ENCODE measurements at regions not wholly inside any gene's neighbourhood (a gene's known extent, or its start where the extent isn't known, plus 50 kb on each side); places are given as distances from the start of the nearest gene placed in this dataset.
"Not testable (repeated sequence)": the region's sequence is repeated elsewhere in the genome, so short reads cannot be mapped to it uniquely, and the experiment has no call there.

DNA sequence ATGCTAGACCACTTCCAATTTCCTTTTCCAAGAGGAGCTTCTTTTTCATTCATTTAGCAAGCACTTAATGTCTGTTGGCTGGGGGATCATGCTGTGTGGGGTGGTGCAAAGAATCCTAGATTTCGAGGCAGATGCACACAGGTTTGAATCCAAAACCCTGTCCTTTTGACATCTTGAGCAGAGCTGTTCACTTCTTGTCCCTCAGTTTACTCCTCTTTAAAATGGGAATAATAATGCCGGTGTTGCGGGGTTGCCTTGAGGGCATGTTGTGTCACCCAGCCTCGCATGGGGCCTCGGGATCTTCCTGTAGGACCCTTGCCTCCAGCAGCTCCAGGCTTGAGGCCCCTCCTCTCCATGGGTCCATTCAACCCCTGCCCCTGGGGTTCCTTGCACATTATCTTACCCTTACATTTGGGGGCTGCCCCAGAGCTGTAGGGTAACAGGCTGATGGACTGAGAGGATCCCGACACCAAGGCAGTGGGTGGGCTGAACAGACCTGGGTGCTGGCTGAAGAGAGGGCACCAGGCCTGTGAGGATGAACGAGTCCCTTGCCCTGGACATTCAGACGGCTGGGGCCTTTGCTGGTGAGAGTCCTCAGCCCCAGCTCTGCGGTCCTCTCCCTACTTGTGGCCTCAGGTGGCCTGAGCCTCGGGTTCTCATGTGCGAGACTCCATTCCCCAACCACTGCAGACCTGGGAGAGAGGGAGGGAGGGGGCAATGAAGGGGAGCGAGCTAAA, 145.8 kb downstream of the BARX1 start:
- no peak for DNase-seq

DNA sequence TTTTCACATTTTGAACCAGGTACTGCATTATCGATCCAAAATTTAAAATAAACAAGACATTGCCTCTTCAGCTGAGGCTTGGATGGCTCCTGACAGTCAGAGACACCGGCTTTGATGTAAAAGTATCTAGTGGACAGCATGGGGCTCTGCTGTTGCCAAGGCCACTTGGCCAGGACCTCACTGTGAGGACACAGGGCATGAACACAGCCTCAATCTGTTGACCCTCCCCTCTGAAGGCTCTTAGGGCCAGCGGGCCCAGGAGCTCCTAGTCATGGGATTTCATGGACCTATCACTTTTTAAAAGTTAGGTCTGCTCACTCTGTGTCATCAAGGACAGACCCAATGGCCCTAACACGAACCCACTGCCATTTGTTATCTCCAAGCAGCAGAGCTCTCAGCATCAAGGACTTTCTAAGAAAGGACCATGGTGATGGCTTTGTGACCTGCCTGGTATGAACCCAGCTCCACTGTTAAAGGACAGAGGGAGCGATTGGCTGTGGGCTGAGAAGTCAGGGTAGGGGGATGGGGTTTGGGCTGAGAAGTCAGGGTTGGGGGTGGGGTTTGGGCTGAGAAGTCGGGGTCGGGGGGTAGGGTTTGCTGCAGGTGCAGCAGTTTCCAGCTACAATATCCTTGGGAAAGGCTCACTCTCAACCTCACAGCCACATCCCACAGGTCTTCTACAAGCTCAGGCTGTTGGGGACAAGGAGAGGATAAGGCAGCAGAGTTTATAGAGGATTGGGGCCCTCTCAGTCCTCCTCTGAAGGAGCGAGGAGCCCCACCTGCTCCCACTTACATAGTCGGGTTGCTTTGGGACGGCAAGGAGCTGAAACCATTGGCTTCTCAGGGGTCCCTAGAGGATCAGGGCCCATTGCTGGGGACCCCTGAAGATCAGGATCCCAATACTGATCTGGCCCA, 146.8 kb downstream of the BARX1 start:
- no peak for DNase-seq

DNA sequence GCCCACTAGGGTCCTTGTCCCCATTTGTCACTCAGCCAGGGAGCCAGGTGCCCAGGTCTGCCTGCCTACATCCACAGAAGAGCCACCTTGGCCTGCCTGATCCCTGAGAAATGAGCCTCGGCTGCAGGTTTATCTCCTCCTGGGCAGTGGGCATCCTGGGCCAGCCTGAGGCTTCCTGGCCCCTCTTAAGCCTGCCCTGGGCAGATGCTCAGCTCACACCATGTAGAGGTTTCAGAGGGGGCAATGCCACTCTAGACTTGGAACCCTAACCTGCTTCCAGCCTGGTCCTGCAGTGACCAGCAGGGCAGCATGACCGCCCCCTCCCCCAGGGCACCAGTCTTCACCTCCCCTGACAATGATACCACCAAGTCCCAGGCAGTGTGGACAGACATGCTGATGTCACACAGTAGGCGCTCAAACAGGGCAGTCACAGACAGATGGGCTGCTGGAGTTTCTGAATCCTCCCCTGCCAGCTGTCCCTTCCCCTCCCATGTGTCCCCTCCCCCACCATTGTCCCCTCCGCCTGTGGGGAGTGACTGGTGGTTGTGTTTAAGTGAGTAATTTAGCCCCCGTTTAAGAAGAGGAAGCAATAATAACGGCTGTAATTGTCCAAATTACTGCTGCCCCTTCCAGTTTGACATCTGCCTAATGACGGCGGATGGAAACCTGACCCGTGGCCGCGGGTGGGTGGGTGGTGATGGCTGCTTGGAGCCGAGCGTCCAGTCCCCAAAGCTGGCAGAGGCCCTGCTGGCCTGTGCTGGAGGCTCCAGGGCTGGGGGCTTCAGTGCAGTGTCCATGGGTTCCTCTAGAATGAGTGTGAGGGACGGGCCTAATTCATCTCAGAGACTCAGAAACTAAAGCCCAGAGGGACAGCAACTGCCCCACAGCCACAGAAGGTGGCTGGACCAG, 147.7 kb downstream of the BARX1 start:
- DNase-seq = no peak

DNA sequence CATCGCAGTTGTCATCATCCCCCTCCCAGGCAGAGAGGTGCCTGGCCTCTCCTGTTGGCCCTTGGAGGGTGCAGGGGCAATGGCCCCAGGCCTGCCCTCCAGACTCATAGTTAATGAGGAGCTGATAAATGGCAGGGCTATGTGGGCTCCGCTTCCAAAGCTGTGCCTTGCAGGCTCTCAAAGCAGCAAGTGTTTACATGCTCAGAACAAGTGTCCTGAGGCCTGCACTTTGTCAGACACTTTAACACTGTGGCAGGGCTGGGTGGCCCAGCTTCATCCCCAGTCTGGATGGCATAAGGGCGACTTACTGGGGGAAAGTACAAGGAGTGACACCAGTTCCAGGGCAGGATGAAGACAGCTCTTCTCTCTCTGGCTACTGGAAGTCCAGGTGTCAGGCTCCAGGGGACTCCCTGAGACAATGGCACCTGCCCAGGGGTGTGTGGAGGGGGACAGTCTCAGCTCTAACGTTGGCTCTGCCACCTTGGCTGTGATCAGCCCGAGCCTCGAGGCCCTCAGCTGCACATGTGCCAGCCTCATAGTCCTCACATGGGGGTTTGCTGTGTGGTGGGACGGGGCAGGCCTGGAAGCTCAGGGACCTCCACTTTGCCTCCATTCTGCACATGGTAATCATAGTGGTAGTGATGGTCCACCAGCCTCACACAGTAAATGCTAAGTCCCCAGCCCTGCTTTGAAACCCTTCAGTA, 153.4 kb downstream of the BARX1 start:
- no peak for DNase-seq

DNA sequence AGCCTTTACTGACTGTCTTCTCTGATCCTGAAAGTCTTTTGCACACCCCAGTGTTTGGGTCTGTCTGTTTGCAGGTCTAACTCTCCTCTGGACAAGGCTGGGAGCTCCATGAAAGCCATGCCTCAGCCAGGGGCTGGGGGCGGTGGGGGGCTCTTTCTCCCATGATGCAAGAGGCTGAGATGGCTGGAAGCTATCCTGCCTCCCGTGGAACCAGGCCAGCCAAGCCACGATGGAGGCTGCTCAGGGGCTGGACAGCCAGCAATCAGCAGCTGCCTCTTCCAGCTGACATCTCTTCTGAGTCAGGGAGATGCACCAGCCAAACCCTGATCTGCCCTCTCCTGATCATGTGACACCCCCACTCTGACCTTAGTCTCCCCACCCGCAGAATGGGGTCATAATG, 154.0 kb downstream of the BARX1 start:
- no peak for DNase-seq

DNA sequence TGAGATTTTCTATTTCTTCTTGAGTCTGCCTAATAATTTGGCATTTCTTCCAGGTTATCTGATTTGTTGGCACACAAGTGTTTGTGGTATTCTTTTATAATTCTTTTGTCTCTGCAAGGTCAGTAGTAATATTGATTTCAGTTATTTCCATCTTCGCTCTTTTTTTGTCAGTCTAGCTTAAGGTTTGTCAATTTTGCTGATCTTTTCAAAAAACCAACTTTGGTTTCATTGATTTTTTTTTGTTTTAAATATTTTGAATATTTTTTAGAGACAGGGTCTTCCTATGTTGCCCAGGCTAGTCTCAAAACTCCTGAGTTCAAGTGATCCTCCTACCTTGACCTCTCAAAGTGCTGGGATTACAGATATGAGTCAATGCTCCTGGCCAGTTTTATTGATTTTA, 162.8 kb downstream of the BARX1 start:
- DNase-seq = no peak

DNA sequence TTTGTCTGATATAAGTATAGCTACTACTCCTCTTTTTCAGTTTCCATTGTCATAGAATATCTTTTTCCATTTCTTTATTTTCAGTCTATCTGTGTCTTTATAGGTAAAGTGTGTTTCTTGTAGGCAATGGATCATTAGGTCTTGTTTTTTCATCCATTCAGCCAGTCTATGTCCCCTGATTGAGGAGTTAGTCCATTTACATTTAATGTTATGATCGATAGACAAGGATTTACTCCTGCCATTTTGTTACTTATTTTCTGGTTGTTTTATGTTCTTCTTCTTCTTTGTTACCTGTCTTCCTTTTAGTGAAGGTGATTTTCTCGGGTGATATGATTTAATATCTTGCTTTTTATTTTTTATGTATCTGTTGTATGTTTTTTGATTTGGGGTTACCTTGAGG, 169.0 kb downstream of the BARX1 start:
- no peak for DNase-seq

DNA sequence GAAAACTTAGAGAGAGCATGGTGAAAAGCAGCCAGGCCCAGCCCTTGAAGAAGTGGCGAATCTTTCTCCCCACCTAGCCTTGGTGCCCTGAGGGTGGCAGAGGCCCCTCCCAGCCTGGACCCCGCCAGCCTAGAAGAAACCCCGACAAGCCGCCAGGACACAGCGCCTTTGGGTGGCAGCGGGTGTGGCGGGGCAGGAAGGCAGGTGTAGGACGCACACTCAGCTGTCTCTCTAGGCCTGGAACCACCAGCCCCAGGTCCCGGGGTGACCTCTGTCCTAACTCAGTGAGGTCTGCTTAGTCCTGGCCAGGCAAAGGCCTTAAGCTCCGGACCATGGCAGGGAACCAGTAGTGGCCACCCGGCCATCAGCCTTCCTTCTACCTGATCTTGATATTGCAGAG, 178.3 kb downstream of the BARX1 start:
- DNase-seq = no peak

DNA sequence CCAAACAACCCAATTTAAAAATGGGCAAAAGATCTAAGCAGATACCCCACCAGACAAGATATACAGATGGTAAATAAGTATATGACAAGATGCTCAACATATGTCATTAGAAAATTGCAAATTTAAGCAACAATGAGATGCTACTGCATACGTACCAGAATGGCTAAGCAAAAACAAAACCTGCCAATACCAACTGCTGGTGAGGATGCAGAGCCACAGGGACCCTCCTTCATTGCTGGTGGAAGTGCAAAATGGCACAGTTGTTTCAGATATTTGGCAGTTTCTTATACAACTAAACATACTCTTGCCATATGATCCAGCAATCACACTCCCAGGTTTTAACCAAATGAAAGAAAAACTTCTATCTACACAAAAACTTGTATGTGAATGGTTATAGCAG, 178.9 kb downstream of the BARX1 start:
- DNase-seq = no peak

DNA sequence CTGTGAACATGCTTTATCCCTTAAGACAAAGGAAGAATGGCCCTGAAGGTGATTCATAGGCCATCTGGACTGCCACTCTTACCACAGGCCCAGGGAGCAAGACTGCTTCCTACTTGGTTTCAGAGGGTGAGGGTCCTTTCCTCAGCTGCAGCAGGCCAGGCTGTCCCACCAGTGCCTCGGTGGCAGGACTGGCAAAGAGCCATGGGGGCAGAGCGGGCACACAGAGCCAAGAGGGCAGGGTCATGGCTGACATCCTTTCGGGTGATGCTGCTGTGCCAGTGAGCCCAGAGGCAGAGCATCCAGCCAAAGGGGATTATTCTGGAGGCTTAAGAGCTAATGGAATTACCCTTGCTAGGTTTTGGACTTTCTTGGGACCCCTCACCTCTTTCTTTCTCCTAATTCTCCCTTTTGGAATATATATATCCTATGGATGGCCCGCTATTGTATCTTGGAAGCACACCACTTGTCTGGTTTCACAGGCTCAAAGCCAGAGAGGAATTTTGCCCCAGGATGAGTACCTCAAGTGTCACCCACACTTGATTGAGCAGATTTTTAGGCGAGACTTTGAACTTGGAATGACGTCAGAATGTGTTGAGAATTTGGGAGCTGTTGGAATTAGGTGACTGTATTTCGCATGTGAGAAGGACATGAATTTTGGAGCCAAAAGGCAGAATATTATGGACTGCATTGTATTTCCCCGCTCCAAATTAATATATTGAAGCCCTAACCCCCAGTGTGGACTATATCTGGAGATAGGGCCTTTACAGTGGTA, 180.6 kb downstream of the BARX1 start:
- no peak for DNase-seq

DNA sequence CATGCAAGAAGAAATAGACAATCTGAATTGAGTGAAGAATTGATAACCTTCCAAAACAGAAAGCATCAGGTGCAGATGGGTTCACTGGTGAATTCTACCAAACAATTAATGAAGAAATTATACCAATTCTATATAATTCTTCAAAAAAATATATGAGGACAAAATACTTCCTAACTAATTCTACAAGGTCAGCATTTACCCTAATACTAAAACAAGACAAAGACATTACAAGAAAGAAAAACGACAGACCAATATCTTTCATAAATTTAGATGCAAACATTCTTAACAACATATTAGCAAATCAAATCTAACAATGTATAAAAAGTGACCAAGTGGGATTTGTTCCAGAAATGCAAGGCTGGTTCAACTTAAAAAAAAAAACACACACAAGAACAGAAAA, 183.9 kb downstream of the BARX1 start:
- no peak for DNase-seq

DNA sequence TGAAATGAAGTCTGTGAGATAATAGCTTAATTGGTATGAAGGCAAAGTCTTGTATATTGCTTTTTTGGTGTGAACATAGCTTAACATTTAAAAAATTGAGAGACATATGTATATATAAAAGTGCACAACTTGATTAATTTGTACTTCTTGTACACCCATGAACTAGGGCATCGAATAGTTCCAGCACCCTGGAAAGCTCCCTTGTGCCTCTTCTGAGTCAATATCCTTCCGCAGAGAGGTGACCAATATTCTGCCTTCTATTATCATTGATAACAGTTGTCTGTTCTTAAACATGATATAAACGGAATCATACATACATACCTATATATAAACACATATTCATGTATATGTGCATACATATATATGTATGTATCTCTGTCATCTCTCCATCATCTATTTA, 185.4 kb downstream of the PHF2 start:
- DNase-seq = no peak

DNA sequence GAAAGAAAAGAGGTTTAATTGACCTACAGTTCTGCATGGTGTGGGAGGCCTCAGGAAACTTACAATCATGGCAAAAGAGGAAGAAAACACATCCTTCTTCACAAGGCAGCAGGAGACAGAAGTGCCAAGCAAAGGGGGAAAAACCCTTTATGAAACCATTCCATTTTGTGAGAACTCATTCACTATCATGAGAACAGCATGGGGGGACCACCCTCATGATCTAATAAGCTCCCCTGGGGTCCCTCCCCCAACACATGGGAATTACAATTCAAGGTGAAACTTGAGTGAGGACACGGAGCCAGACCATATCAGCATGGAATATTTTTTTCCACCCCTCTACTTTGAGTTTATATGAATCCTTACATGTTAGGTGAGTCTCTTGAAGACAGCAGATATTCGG, 173.7 kb downstream of the PHF2 start:
- no peak for DNase-seq

DNA sequence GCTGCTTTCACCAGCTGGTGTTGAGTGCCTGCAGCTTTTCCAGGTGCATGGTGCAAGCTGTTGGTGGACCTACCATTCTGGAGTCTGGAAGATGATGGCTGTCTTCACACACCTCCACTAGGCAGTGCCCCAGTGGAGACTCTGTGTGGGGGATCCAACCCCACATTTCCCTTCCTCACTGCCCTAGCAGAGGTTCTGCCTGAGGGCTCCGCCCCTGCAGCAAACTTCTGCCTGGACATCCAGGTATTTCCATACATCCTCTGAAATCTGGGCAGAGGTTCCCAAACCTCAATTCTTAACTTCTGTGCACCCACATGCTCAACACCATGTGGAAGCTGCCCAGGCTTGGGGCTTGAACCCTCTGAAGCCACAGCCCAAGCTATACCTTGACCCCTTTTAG, 172.4 kb downstream of the PHF2 start:
- not testable (repeated sequence) for DNase-seq

DNA sequence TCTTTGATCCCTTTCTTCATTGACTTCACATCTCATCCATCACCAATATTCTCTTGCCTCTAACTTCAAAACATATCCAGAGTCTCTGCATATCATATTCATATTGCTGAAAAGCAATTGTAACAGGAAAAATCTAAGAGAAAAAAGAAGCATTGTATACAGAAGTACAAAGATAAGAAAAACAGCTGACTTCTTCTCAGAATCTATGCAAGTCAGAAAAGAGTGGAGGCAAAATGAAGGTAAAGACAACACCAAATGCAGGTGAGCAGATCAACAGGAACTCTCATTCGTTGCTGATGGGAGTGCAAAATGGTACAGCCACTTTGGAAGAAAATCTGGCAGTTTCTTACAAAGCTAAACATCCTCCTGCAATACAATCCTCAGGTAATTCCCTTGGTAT, 155.6 kb downstream of the PHF2 start:
- DNase-seq = no peak

DNA sequence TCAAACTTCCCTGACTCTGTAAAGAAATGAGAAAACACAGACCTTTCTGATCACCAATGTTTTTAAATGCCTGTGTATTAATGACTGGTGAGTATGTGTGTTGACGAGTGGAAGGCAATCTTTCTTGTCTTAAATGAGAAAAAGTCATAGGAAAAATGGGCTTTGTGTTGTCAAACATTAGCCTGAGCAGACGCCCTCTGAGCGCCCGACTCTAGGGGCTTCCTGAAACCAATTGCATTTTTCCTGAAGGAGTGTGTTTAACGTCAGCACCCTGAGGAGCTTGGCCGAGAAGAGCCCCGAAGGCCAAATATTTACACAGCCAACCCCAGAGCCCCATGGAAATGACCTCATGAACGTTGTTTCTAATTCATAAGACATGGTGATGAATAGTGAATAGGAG, 154.3 kb downstream of the PHF2 start:
- no peak for DNase-seq

DNA sequence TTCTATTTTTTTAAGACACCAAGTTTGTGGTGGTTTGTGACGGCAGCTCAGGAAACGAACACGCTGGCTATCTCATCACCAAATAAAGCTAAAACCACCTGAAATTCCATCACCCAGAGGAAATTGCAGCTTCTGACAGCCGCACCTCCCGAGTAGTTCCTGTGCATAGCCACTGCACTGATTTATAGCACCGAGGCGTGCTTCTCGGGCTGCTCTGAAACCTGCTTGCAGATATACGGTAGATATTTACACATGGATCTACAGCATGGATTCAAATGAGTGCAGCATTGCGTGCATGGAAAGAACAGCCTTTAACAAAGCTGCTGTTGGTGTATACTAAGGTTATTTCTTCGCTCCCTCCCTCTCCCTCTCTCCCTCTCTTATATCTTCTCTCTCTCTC, 153.8 kb downstream of the PHF2 start:
- no peak for DNase-seq

Data from activated CD4-positive, CD25-positive, alpha-beta regulatory T cell treated with anti-CD3 and anti-CD28 coated beads, Interleukin-2, amount 50 U/mL, for 72 hours (primary cell).